H1 (cell line): ENCODE measurements at regions not wholly inside any gene's neighbourhood (a gene's known extent, or its start where the extent isn't known, plus 50 kb on each side); places are given as distances from the start of the nearest gene placed in this dataset.

Source experiments
- BCL11A ChIP-seq, 2 experiments: IDR thresholded peaks; one replicate each; pipeline ENCODE4 v1.6.1; 2011; ENCODE audit warnings: low read depth in 2 of 2, low read length in 2 of 2, mild to moderate bottlenecking in 2 of 2
- CHD2 ChIP-seq: IDR thresholded peaks from 2 replicates; pipeline ENCODE4 v1.6.1; 2012; ENCODE audit warnings: low read length, improper control_type of control experiment
- CHD7 ChIP-seq: fragments of 300-600 bp; sonication (generic); IDR thresholded peaks from 2 replicates; pipeline ENCODE4 v1.7.1; 2012; ENCODE audit warnings: low read length, moderate library complexity, mild to moderate bottlenecking, inconsistent platforms; ENCODE audit not compliant: insufficient replicate concordance
- TCF12 ChIP-seq: IDR thresholded peaks from 2 replicates; pipeline ENCODE4 v1.6.1; 2011; ENCODE audit warnings: low read depth, mild to moderate bottlenecking, low read length

- TF ChIP-seq CHD7 (no peak), BCL11A (IDR thresholded peaks at IDR 0.05; ENCODE audit: low read depth in 2 of 2, low read length in 2 of 2) (no peak), TCF12 (no peak), CHD2 (no peak)
Measured at GRCh38 chr15:96867992-96868391, 537.5 kb downstream of the NR2F2 start (continued).
